ENCODE measurements at regions not wholly inside any gene's neighbourhood (a gene's known extent, or its start where the extent isn't known, plus 50 kb on each side); places are given as distances from the start of the nearest gene placed in this dataset.

DNA sequence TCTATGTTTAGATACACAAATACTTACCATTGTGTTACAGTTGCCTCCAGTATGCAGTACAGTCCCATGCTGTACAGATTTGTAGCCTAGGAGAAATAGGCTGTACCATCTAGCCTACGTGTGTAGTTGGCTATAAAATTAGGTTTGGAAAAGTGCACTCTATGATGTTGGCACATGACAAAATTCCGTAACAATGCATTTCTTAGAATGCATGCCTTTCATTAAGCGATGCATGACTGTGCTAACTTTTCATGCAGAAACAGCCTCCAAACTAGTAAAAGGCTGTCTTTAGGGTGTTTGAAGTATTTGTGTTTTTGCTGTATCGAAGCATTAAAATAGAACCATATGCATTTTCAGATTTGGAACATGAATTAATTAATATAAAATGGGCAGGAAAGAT lies 157.9 kb downstream of the RMI1 start:
- Histone ChIP-seq H3K27ac (peak overlapping the region; percentile 6 to 62 (median 26)), H3K9me3 (no peaks in the 10 kb centered on the region), H3K4me3 (no peak overlapping the region), H3K36me3 (no peaks in the 10 kb centered on the region), H3K27me3 (peaks cover 0 to 37% (median 0%) of the 10 kb centered on the region in 4 donors), H3K4me1 (peaks cover 9 to 57% (median 27%) of the 10 kb centered on the region in 3 donors)
- WGBS, 2 donors, result 34 to 56% methylated on average over 4 of the region's 4 CpGs
- no peak for DNase-seq
- TF ChIP-seq, protein P1, sequence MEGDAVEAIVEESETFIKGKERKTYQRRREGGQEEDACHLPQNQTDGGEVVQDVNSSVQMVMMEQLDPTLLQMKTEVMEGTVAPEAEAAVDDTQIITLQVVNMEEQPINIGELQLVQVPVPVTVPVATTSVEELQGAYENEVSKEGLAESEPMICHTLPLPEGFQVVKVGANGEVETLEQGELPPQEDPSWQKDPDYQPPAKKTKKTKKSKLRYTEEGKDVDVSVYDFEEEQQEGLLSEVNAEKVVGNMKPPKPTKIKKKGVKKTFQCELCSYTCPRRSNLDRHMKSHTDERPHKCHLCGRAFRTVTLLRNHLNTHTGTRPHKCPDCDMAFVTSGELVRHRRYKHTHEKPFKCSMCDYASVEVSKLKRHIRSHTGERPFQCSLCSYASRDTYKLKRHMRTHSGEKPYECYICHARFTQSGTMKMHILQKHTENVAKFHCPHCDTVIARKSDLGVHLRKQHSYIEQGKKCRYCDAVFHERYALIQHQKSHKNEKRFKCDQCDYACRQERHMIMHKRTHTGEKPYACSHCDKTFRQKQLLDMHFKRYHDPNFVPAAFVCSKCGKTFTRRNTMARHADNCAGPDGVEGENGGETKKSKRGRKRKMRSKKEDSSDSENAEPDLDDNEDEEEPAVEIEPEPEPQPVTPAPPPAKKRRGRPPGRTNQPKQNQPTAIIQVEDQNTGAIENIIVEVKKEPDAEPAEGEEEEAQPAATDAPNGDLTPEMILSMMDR (IDR thresholded peaks at IDR 0.05), result no peak
- no peak for TF ChIP-seq POLR2A (IDR thresholded peaks at IDR 0.05)
- intact Hi-C loops (cut with DNase I), result no loop called here

DNA sequence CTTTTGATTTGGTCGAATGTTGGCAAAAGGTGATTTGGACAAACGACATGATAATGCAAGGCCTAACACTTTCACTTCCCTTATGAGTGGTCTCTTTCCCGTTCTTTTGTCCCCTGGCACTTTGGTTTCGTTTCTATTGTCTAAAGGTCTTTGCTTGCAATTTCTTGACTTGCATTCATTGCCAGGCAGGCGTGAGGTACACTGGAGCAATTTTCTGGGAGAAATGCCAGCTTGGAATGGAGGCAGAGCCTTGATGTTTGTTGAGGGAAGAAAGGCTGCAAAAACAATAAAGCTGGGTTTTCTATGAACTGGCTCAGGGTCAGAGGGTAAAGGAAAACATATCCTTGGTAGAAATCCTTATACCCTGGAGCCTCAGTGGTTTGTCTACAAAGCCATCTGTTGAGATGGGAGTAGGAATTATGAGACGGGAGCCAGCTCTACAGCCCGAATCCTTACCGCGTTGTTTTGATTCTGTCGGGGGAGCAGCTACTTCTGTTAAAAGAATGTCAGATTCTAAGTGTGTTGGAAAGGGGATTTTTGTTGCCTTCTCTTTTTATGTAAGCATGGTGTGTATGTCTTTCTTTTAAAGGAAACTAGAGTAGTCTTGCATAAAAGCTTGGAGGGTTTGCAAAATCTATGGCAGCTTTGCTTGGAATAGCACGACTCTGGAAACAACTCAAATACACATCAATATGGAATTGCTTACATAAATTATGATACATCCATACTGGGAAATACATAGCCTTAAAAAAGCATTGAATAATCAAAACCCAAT lies 158.9 kb downstream of the RMI1 start:
- H3K27ac ChIP-seq, result peak overlapping the region in 3 of 4 donors; percentile 31 to 62 (median 32)
- TF ChIP-seq, protein P1 (IDR thresholded peaks at IDR 0.05), result no peak
- TF ChIP-seq POLR2A (IDR thresholded peaks at IDR 0.05), result no peak
- intact Hi-C loops (cut with DNase I), result no loop called here
- H3K9me3 ChIP-seq, result no peaks in the 10 kb centered on the region
- peaks cover 0 to 45% (median 0%) of the 10 kb centered on the region in 4 donors for H3K27me3 ChIP-seq
- no peak for DNase-seq
- WGBS, 2 donors, result 18 to 39% methylated on average over 11 of the region's 11 CpGs
- H3K4me3 ChIP-seq, result peak overlapping the region in 2 of 4 donors; percentile 1 to 26
- H3K4me1 ChIP-seq, result peaks cover 9 to 57% (median 27%) of the 10 kb centered on the region in 3 donors
- H3K36me3 ChIP-seq, result no peaks in the 10 kb centered on the region

DNA sequence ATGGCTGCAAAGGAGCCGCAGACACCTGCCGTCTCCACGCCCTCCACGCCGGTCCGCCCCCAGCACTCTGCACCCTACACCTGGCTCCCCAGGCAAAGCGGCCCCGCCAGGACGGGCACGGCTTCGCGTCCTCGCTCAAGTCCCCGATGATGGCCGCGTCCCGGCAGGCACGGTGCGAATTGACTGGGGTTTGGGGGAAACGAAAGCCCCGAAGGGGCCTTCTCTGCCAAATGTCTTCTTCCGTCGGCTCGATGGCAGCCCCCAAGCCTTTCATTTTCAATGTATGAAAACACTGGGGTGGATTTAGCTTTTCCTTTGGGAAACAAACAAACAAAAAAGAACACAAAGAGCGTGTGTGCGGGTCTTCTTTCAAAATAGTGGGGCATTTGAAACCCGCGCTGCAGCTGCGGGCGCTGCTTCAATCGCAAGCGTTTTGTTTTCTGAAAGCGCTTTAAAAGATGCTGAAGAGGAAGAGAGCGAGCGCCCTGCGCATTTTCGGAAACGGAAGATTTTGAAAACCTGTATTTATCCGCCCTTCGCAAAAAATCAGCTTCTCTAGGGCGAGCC lies 160.0 kb downstream of the RMI1 start:
- intact Hi-C loops (cut with DNase I), result no loop called here
- Histone ChIP-seq H3K4me1 (peaks cover 9 to 57% (median 27%) of the 10 kb centered on the region in 3 donors), H3K36me3 (no peaks in the 10 kb centered on the region), H3K27me3 (peaks cover 0 to 45% (median 0%) of the 10 kb centered on the region in 4 donors), H3K9me3 (no peaks in the 10 kb centered on the region), H3K27ac (peak overlapping the region in 1 of 4 donors; percentile 62), H3K4me3 (peak overlapping the region; percentile 22 to 60 (median 49))
- TF ChIP-seq POLR2A (IDR thresholded peaks at IDR 0.05), result no peak
- TF ChIP-seq, protein P1 (IDR thresholded peaks at IDR 0.05), result no peak
- no peak for DNase-seq
- WGBS, 2 donors, result 1 to 2% methylated on average over 22 to 32 of the region's 41 CpGs

DNA sequence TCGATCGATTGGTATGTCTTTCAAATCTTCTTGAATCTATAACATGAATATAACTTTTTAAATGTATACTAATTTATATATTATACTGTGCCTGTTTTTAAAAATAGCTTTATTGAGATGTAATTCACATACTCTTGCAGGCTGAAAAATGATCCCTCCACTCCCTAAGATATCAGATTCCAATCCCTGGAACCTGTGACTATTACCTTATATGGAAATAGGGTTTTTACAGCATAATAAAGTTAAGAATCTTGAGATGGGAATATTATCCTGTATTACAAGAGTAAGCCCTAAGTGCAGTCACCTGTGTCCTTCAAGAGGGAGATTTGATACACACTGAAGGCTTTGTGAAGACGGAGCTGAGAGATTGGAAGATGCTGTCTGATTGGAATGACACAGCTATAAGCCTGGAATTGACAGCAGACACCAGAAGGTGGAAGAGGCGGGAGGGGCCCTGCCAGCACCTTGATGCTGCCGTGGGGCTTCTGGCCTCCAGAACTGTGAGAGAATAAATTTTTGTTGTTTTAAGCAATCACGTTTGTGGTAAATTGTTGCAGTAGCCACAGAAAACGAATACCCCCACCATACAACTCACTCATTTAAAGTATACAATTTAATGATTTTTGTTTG lies 161.3 kb downstream of the RMI1 start:
- intact Hi-C loops (cut with DNase I), result no loop called here
- H3K36me3 ChIP-seq, result no peaks in the 10 kb centered on the region
- no peak overlapping the region for H3K27ac ChIP-seq
- TF ChIP-seq, protein P1 (IDR thresholded peaks at IDR 0.05), result no peak
- TF ChIP-seq POLR2A (IDR thresholded peaks at IDR 0.05), result no peak
- peaks cover 9 to 52% (median 32%) of the 10 kb centered on the region in 3 donors for H3K4me1 ChIP-seq
- no peaks in the 10 kb centered on the region for H3K9me3 ChIP-seq
- WGBS, 2 donors, result 91 to 93% methylated on average over 7 of the region's 7 CpGs
- H3K4me3 ChIP-seq, result no peak overlapping the region
- H3K27me3 ChIP-seq, result peaks cover 0 to 45% (median 0%) of the 10 kb centered on the region in 4 donors
- no peak for DNase-seq

DNA sequence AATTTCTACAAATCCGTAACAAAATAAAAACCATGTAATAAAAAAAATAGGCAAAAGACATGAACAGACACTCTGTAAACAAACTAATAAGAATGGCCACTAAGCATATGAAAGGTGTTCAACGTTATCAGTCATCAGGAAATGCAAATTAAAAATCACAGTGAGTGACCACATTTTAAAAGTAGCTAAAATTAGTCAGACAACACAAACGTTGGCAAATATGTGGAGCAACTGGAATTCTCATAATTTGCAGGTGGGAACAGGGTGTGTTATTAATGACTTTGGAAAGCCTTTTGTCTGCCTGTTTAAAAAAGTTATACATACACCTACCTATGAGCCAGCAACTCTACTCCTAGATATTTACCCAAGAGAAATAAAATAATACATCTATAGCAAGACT lies 164.4 kb downstream of the RMI1 start:
- no peak for DNase-seq
- intact Hi-C loops (cut with DNase I), result no loop called here
- Histone ChIP-seq H3K9me3 (no peaks in the 10 kb centered on the region), H3K4me3 (no peak overlapping the region), H3K27me3 (peaks cover 0 to 43% (median 0%) of the 10 kb centered on the region in 4 donors), H3K36me3 (no peaks in the 10 kb centered on the region), H3K4me1 (peaks cover 9 to 27% (median 20%) of the 10 kb centered on the region in 3 donors), H3K27ac (no peak overlapping the region)
- TF ChIP-seq, protein P1 (IDR thresholded peaks at IDR 0.05), result no peak
- no peak for TF ChIP-seq POLR2A (IDR thresholded peaks at IDR 0.05)
- 57 to 66% methylated on average over 3 of the region's 3 CpGs for WGBS, 2 donors
